Stomach (tissue), 8 donors: ENCODE measurements at regions not wholly inside any gene's neighbourhood (a gene's known extent, or its start where the extent isn't known, plus 50 kb on each side); places are given as distances from the start of the nearest gene placed in this dataset.

ENCODE experiments used
- DNase-seq, 2 donors: peaks; one replicate each; pipeline versions ENCODE4 v3.0.0 to v3.0.0-alpha.2; 2013 to 2019
- H3K27ac ChIP-seq, 5 donors: fragments of 200-600 bp in 4 of 5; sonication (generic) in 4 of 5; one replicate each; pipeline ENCODE4 v1.5.1; 2013 to 2019; ENCODE audit warnings: mild to moderate bottlenecking in 1 of 5, moderate library complexity in 1 of 5
- H3K27me3 ChIP-seq, 3 donors: fragments of 200-600 bp; sonication (generic); one replicate each; pipeline ENCODE4 v1.5.1; 2017 to 2019; ENCODE audit warnings: mixed run types in 1 of 3
- H3K36me3 ChIP-seq, 4 donors: fragments of 200-600 bp; sonication (generic); 1 replicate in 3 of 4; 2 replicates in 1 of 4; pipeline ENCODE4 v1.5.1; 2016 to 2019
- H3K4me1 ChIP-seq, 4 donors: fragments of 200-600 bp; sonication (generic); one replicate each; pipeline ENCODE4 v1.5.1; 2016 to 2019
- H3K4me3 ChIP-seq, 4 donors: fragments of 200-600 bp; sonication (generic) in 3 of 4; one replicate each; pipeline ENCODE4 v1.5.1; 2016 to 2019; ENCODE audit warnings: mild to moderate bottlenecking in 1 of 4
- H3K9me3 ChIP-seq, 4 donors: fragments of 200-600 bp; sonication (generic); one replicate each; pipeline ENCODE4 v1.5.1; 2016 to 2019
- CTCF ChIP-seq, 7 experiments: fragments of 450-650 bp in 4 of 7; fragments of 200-600 bp in 3 of 7; sonication (generic) in 3 of 7; IDR thresholded peaks; one replicate each; pipeline ENCODE4 v1.5.1; 2016 to 2019; ENCODE audit warnings: antibody characterized with exemption in 7 of 7, control low read depth in 2 of 7, mild to moderate bottlenecking in 1 of 7
- EP300 ChIP-seq: sonication (generic); formaldehyde crosslinking; IDR thresholded peaks from one replicate; pipeline ENCODE4 v1.6.1; 2017; ENCODE audit warnings: antibody characterized with exemption
- POLR2A ChIP-seq, 4 donors: fragments of 450-650 bp; IDR thresholded peaks; one replicate each; pipeline ENCODE4 v1.6.1; 2016; ENCODE audit warnings: antibody characterized with exemption in 4 of 4, control low read depth in 2 of 4, mild to moderate bottlenecking in 1 of 4, moderate library complexity in 1 of 4
- POLR2AphosphoS5 ChIP-seq, 3 donors: sonication (generic); formaldehyde crosslinking; IDR thresholded peaks; one replicate each; pipeline ENCODE4 v1.6.1; 2016; ENCODE audit warnings: antibody characterized with exemption in 3 of 3
- WGBS, 5 donors: extraction: QIAGEN DNeasy Blood & Tissue Kit in 3 of 5; methylation state at CpG; one replicate each; pipeline versions ENCODE4 v1.1.5 to v1.1.7; 2013 to 2018; 5-methylcytosine and 5-hydroxymethylcytosine counted together
- intact Hi-C: fragments of 100-400 bp; cut with DNase I; formaldehyde crosslinking; loops from one replicate; pipeline ENCODE4 v1.15.1; 2023; ENCODE audit warnings: low total_unique reads
- donor health status: healthy with polysubstance abuse.
- donor health status: Bipolar disorder and iron deficiency.
- donor health status: healthy.

- Histone ChIP-seq H3K27me3 (no peaks in the 10 kb centered on the region), H3K36me3 (no peaks in the 10 kb centered on the region), H3K9me3 (peaks cover 0 to 8% (median 3%) of the 10 kb centered on the region in 4 donors), H3K27ac (no peak overlapping the region), H3K4me3 (no peak overlapping the region), H3K4me1 (no peaks in the 10 kb centered on the region)
- intact Hi-C loops: no loop called here
- TF ChIP-seq POLR2AphosphoS5 (IDR thresholded peaks at IDR 0.05): no peak
- TF ChIP-seq POLR2A (IDR thresholded peaks at IDR 0.05): no peak
- TF ChIP-seq EP300: no peak
- no peak for TF ChIP-seq CTCF (IDR thresholded peaks at IDR 0.05)
- no peak for DNase-seq
- WGBS, 5 donors: 83 to 89% (median 86%) methylated on average over 5 of the region's 5 CpGs
Observed at GRCh38 chr14:82861313-82861712, 1327.7 kb upstream of the SEL1L start.

- no peak for TF ChIP-seq EP300
- WGBS, 5 donors: 44 to 52% (median 49%) methylated on average over 3 to 8 of the region's 8 CpGs
- intact Hi-C loops: no loop called here
- Histone ChIP-seq H3K4me1 (no peaks in the 10 kb centered on the region), H3K27ac (no peak overlapping the region), H3K36me3 (no peaks in the 10 kb centered on the region), H3K27me3 (no peaks in the 10 kb centered on the region), H3K9me3 (no peaks in the 10 kb centered on the region), H3K4me3 (no peak overlapping the region)
- DNase-seq: no peak
Observed at GRCh38 chr14:82872494-82872893, 1338.8 kb upstream of the SEL1L start.

- intact Hi-C loops: no loop called here
- 78 to 87% (median 83%) methylated on average over 3 of the region's 3 CpGs for WGBS, 5 donors
- no peak overlapping the region for H3K4me3 ChIP-seq
- no peak overlapping the region for H3K27ac ChIP-seq
- H3K36me3 ChIP-seq: no peaks in the 10 kb centered on the region
- TF ChIP-seq CTCF (IDR thresholded peaks at IDR 0.05) (no peak), POLR2AphosphoS5 (IDR thresholded peaks at IDR 0.05) (no peak), EP300 (no peak), POLR2A (IDR thresholded peaks at IDR 0.05) (no peak)
- DNase-seq: no peak
- H3K9me3 ChIP-seq: no peaks in the 10 kb centered on the region
- H3K27me3 ChIP-seq: no peaks in the 10 kb centered on the region
- no peaks in the 10 kb centered on the region for H3K4me1 ChIP-seq
Observed at GRCh38 chr14:82878951-82879350, 1345.3 kb upstream of the SEL1L start.

- Histone ChIP-seq H3K27me3 (no peaks in the 10 kb centered on the region), H3K36me3 (no peaks in the 10 kb centered on the region), H3K4me3 (no peak overlapping the region), H3K4me1 (no peaks in the 10 kb centered on the region), H3K27ac (no peak overlapping the region), H3K9me3 (no peaks in the 10 kb centered on the region)
- 44 to 57% (median 53%) methylated on average over 5 of the region's 5 CpGs for WGBS, 5 donors
- TF ChIP-seq POLR2AphosphoS5 (IDR thresholded peaks at IDR 0.05): no peak
- no peak for TF ChIP-seq POLR2A (IDR thresholded peaks at IDR 0.05)
- no peak for TF ChIP-seq EP300
- TF ChIP-seq CTCF (IDR thresholded peaks at IDR 0.05): no peak
- DNase-seq: no peak
- intact Hi-C loops: no loop called here
Observed at GRCh38 chr14:82879949-82880535, 1346.4 kb upstream of the SEL1L start.

GRCh38 chr14:82886670-82887069, 1353.0 kb upstream of the SEL1L start:
- WGBS, 5 donors: 63 to 68% (median 67%) methylated on average over 1 of the region's 1 CpG
- no peak overlapping the region for H3K27ac ChIP-seq
- no peaks in the 10 kb centered on the region for H3K36me3 ChIP-seq
- no peak for DNase-seq
- H3K9me3 ChIP-seq: no peaks in the 10 kb centered on the region
- intact Hi-C loops: no loop called here
- no peak overlapping the region for H3K4me3 ChIP-seq
- H3K4me1 ChIP-seq: no peaks in the 10 kb centered on the region
- no peaks in the 10 kb centered on the region for H3K27me3 ChIP-seq
- TF ChIP-seq EP300 (no peak), CTCF (IDR thresholded peaks at IDR 0.05) (no peak), POLR2A (IDR thresholded peaks at IDR 0.05) (no peak), POLR2AphosphoS5 (IDR thresholded peaks at IDR 0.05) (no peak)
